ENCODE measurements at regions not wholly inside any gene's neighbourhood (a gene's known extent, or its start where the extent isn't known, plus 50 kb on each side); places are given as distances from the start of the nearest gene placed in this dataset.

- Histone ChIP-seq H2AFZ (ENCODE audit: low read length) (no peak overlapping the region), H3K4me2 (ENCODE audit: low read length) (no peak overlapping the region), H3K4me3 (ENCODE audit: low read length) (no peak overlapping the region), H3K9me2 (replicated peaks; ENCODE audit: low read length) (no peaks in the 10 kb centered on the region), H4K20me1 (ENCODE audit: low read length) (no peaks in the 10 kb centered on the region), H3K79me2 (ENCODE audit: low read length) (no peaks in the 10 kb centered on the region), H3F3A (ENCODE audit: low read length, unreplicated experiment) (no peaks in the 10 kb centered on the region), H3K27ac (ENCODE audit: low read length) (no peak overlapping the region), H3K27me3 (ENCODE audit: low read length) (no peaks in the 10 kb centered on the region), H3K36me3 (ENCODE audit: low read depth, low read length) (no peaks in the 10 kb centered on the region), H3K9ac (ENCODE audit: low read length) (no peak overlapping the region), H3K4me1 (ENCODE audit: insufficient read depth, low read length) (no peaks in the 10 kb centered on the region), H3K9me3 (ENCODE audit: low read length) (no peaks in the 10 kb centered on the region)
- BruUV-seq (replicated peaks): no TSS peak
- DNase-seq: no peak
- CTCF ChIA-PET: no interaction called here
- no peak for TF ChIP-seq CTCF (conservative IDR thresholded peaks at IDR 0.05; ENCODE audit: low read depth, low read length)
- TF ChIP-seq EZH2phosphoT487 (IDR thresholded peaks at IDR 0.05; ENCODE audit: borderline replicate concordance, low read length): no peak
- no peak for TF ChIP-seq EZH2 (IDR thresholded peaks at IDR 0.05; ENCODE audit: low read length, unreplicated experiment)
- POLR2A ChIA-PET (ENCODE audit: unreplicated experiment): no interaction called here
- intact Hi-C loops (cut with micrococcal nuclease): no loop called here
- no peak for ATAC-seq
These were observed 707.0 kb upstream of the ACTRT1 start for GRCh38 chrX:128759177-128759576.

GRCh38 chrX:128754130-128754529, 701.9 kb upstream of the ACTRT1 start:
- Histone ChIP-seq H4K20me1 (ENCODE audit: low read length) (no peaks in the 10 kb centered on the region), H3K4me2 (ENCODE audit: low read length) (no peak overlapping the region), H2AFZ (ENCODE audit: low read length) (no peak overlapping the region), H3K4me1 (ENCODE audit: insufficient read depth, low read length) (no peaks in the 10 kb centered on the region), H3F3A (ENCODE audit: low read length, unreplicated experiment) (no peaks in the 10 kb centered on the region), H3K36me3 (ENCODE audit: low read depth, low read length) (no peaks in the 10 kb centered on the region), H3K27ac (ENCODE audit: low read length) (no peak overlapping the region), H3K9me3 (ENCODE audit: low read length) (no peaks in the 10 kb centered on the region), H3K9ac (ENCODE audit: low read length) (no peak overlapping the region), H3K9me2 (replicated peaks; ENCODE audit: low read length) (no peaks in the 10 kb centered on the region), H3K27me3 (ENCODE audit: low read length) (no peaks in the 10 kb centered on the region), H3K79me2 (ENCODE audit: low read length) (no peaks in the 10 kb centered on the region), H3K4me3 (ENCODE audit: low read length) (no peak overlapping the region)
- BruUV-seq (replicated peaks): no TSS peak
- CTCF ChIA-PET: no interaction called here
- DNase-seq (no peak), ATAC-seq (no peak)
- POLR2A ChIA-PET (ENCODE audit: unreplicated experiment): no interaction called here
- TF ChIP-seq EZH2 (IDR thresholded peaks at IDR 0.05; ENCODE audit: low read length, unreplicated experiment) (no peak), EZH2phosphoT487 (IDR thresholded peaks at IDR 0.05; ENCODE audit: borderline replicate concordance, low read length) (no peak), CTCF (conservative IDR thresholded peaks at IDR 0.05; ENCODE audit: low read depth, low read length) (no peak)
- intact Hi-C loops (cut with micrococcal nuclease): no loop called here

GRCh38 chrX:128739539-128739938, 687.3 kb upstream of the ACTRT1 start:
- CTCF ChIA-PET: no interaction called here
- no peaks in the 10 kb centered on the region for H3F3A ChIP-seq (ENCODE audit: low read length, unreplicated experiment)
- intact Hi-C loops (cut with micrococcal nuclease): no loop called here

More at GRCh38 chrX:128739539-128739938, 687.3 kb upstream of the ACTRT1 start:
- Histone ChIP-seq H3K36me3 (ENCODE audit: low read depth, low read length) (no peaks in the 10 kb centered on the region), H3K4me3 (ENCODE audit: low read length) (no peak overlapping the region), H4K20me1 (ENCODE audit: low read length) (no peaks in the 10 kb centered on the region), H3K79me2 (ENCODE audit: low read length) (no peaks in the 10 kb centered on the region), H3K9me2 (replicated peaks; ENCODE audit: low read length) (no peaks in the 10 kb centered on the region), H3K4me1 (ENCODE audit: insufficient read depth, low read length) (no peaks in the 10 kb centered on the region), H3K27ac (ENCODE audit: low read length) (no peak overlapping the region), H3K9me3 (ENCODE audit: low read length) (no peaks in the 10 kb centered on the region), H2AFZ (ENCODE audit: low read length) (no peak overlapping the region), H3K4me2 (ENCODE audit: low read length) (no peak overlapping the region), H3K9ac (ENCODE audit: low read length) (no peak overlapping the region), H3K27me3 (ENCODE audit: low read length) (no peaks in the 10 kb centered on the region)
- POLR2A ChIA-PET (ENCODE audit: unreplicated experiment): no interaction called here
- peak; percentile 10 for DNase-seq
- TF ChIP-seq EZH2 (IDR thresholded peaks at IDR 0.05; ENCODE audit: low read length, unreplicated experiment): no peak
- no peak for TF ChIP-seq EZH2phosphoT487 (IDR thresholded peaks at IDR 0.05; ENCODE audit: borderline replicate concordance, low read length)
- no peak for TF ChIP-seq CTCF (conservative IDR thresholded peaks at IDR 0.05; ENCODE audit: low read depth, low read length)
- ATAC-seq: no peak; the same call in 1 of the 2 replicates
- no TSS peak for BruUV-seq (replicated peaks)
